HUES6 (cell line): ENCODE measurements at regions not wholly inside any gene's neighbourhood (a gene's known extent, or its start where the extent isn't known, plus 50 kb on each side); places are given as distances from the start of the nearest gene placed in this dataset.

Source experiments
- H3K27ac ChIP-seq: 2 replicates; pipeline ENCODE4 v1.7.0; 2013; ENCODE audit warnings: low read depth, mild to moderate bottlenecking, low read length, inconsistent platforms
- H3K27me3 ChIP-seq: 2 replicates; pipeline ENCODE4 v1.6.1; 2013; ENCODE audit warnings: low read length; ENCODE audit not compliant: control insufficient read depth, insufficient read depth
- H3K36me3 ChIP-seq: 2 replicates; pipeline ENCODE4 v1.6.1; 2013; ENCODE audit warnings: low read length; ENCODE audit not compliant: control insufficient read depth, insufficient read depth
- H3K4me1 ChIP-seq: 2 replicates; pipeline ENCODE4 v1.6.1; 2013; ENCODE audit warnings: low read length; ENCODE audit not compliant: control insufficient read depth, insufficient read depth
- H3K4me3 ChIP-seq: 2 replicates; pipeline ENCODE4 v1.5.1; 2013; ENCODE audit warnings: low read depth, low read length
- H3K9ac ChIP-seq: one replicate; pipeline ENCODE4 v1.6.1; 2013; ENCODE audit warnings: mild to moderate bottlenecking, low read length
- H3K9me3 ChIP-seq: 2 replicates; pipeline ENCODE4 v1.6.1; 2013; ENCODE audit warnings: low read depth, low read length; ENCODE audit not compliant: control insufficient read depth, insufficient read depth

GRCh38 chr6:137700751-137701477 is 166.1 kb upstream of the TNFAIP3 start:
- H3K27ac ChIP-seq = no peak overlapping the region
- no peak overlapping the region for H3K9ac ChIP-seq

GRCh38 chr6:137701942-137702341 is 165.1 kb upstream of the TNFAIP3 start:
- Histone ChIP-seq H3K27ac (no peak overlapping the region), H3K27me3 (no peaks in the 10 kb centered on the region), H3K9me3 (no peaks in the 10 kb centered on the region), H3K4me3 (no peak overlapping the region), H3K9ac (no peak overlapping the region), H3K4me1 (peaks cover 7% of the 10 kb centered on the region; the same call in 1 of the 2 replicates), H3K36me3 (no peaks in the 10 kb centered on the region)

More at GRCh38 chr6:137700751-137701477, 166.1 kb upstream of the TNFAIP3 start:
- Histone ChIP-seq H3K4me1 (peaks cover 7% of the 10 kb centered on the region; the same call in 1 of the 2 replicates), H3K36me3 (no peaks in the 10 kb centered on the region), H3K27me3 (no peaks in the 10 kb centered on the region), H3K4me3 (no peak overlapping the region), H3K9me3 (no peaks in the 10 kb centered on the region)

- Histone ChIP-seq H3K27me3 (no peaks in the 10 kb centered on the region), H3K27ac (no peak overlapping the region), H3K4me1 (no peaks in the 10 kb centered on the region; the same call in 1 of the 2 replicates)
Measured at GRCh38 chr6:137702791-137703424, 164.2 kb upstream of the TNFAIP3 start.

GRCh38 chr6:137704802-137705159 is 162.3 kb upstream of the TNFAIP3 start:
- Histone ChIP-seq H3K4me3 (no peak overlapping the region), H3K36me3 (no peaks in the 10 kb centered on the region), H3K27ac (no peak overlapping the region), H3K27me3 (no peaks in the 10 kb centered on the region), H3K9ac (no peak overlapping the region), H3K4me1 (peaks cover 3% of the 10 kb centered on the region; the same call in 1 of the 2 replicates), H3K9me3 (no peaks in the 10 kb centered on the region)

More at GRCh38 chr6:137702791-137703424, 164.2 kb upstream of the TNFAIP3 start:
- no peak overlapping the region for H3K4me3 ChIP-seq
- no peaks in the 10 kb centered on the region for H3K9me3 ChIP-seq
- H3K9ac ChIP-seq = no peak overlapping the region
- H3K36me3 ChIP-seq = no peaks in the 10 kb centered on the region

GRCh38 chr6:137705160-137706082 is 161.6 kb upstream of the TNFAIP3 start:
- Histone ChIP-seq H3K27ac (no peak overlapping the region), H3K9ac (no peak overlapping the region), H3K36me3 (no peaks in the 10 kb centered on the region), H3K4me1 (peaks cover 3% of the 10 kb centered on the region; the same call in 1 of the 2 replicates), H3K27me3 (no peaks in the 10 kb centered on the region), H3K4me3 (no peak overlapping the region), H3K9me3 (no peaks in the 10 kb centered on the region)

- Histone ChIP-seq H3K9me3 (no peaks in the 10 kb centered on the region), H3K27me3 (no peaks in the 10 kb centered on the region), H3K9ac (no peak overlapping the region), H3K27ac (no peak overlapping the region), H3K4me3 (no peak overlapping the region), H3K36me3 (no peaks in the 10 kb centered on the region), H3K4me1 (peaks cover 3% of the 10 kb centered on the region; the same call in 1 of the 2 replicates)
Measured at GRCh38 chr6:137706083-137706750, 160.8 kb upstream of the TNFAIP3 start.

- Histone ChIP-seq H3K27ac (no peak overlapping the region), H3K27me3 (no peaks in the 10 kb centered on the region), H3K4me3 (no peak overlapping the region), H3K9ac (no peak overlapping the region), H3K4me1 (peaks cover 3% of the 10 kb centered on the region; the same call in 1 of the 2 replicates), H3K9me3 (no peaks in the 10 kb centered on the region), H3K36me3 (no peaks in the 10 kb centered on the region)
Measured at GRCh38 chr6:137707038-137707589, 159.9 kb upstream of the TNFAIP3 start.

- peaks cover 3% of the 10 kb centered on the region; the same call in 1 of the 2 replicates for H3K4me1 ChIP-seq
- H3K36me3 ChIP-seq = no peaks in the 10 kb centered on the region
- no peaks in the 10 kb centered on the region for H3K27me3 ChIP-seq
- no peak overlapping the region for H3K4me3 ChIP-seq
- no peak overlapping the region for H3K27ac ChIP-seq
- H3K9ac ChIP-seq = no peak overlapping the region
- H3K9me3 ChIP-seq = no peaks in the 10 kb centered on the region
Measured at GRCh38 chr6:137707590-137708360, 159.3 kb upstream of the TNFAIP3 start.

GRCh38 chr6:137708481-137708880 is 158.6 kb upstream of the TNFAIP3 start:
- Histone ChIP-seq H3K9ac (no peak overlapping the region), H3K36me3 (no peaks in the 10 kb centered on the region), H3K4me1 (peaks cover 3% of the 10 kb centered on the region; the same call in 1 of the 2 replicates), H3K4me3 (no peak overlapping the region), H3K9me3 (no peaks in the 10 kb centered on the region), H3K27me3 (no peaks in the 10 kb centered on the region), H3K27ac (no peak overlapping the region)
